ENCODE measurements at regions not wholly inside any gene's neighbourhood (a gene's known extent, or its start where the extent isn't known, plus 50 kb on each side); places are given as distances from the start of the nearest gene placed in this dataset.

GRCh38 chr13:58119804-58120203 lies 488.3 kb downstream of the PCDH17 start:
- TF ChIP-seq CTCF (IDR thresholded peaks at IDR 0.05; ENCODE audit: insufficient read depth, low read depth, low read length), result no peak
- TF ChIP-seq EZH2 (IDR thresholded peaks at IDR 0.05; ENCODE audit: insufficient read depth, low read length), result no peak
